GM12878 (cell line): ENCODE measurements at regions not wholly inside any gene's neighbourhood (a gene's known extent, or its start where the extent isn't known, plus 50 kb on each side); places are given as distances from the start of the nearest gene placed in this dataset.

ENCODE experiments used
- ATAC-seq: fragments of 200-7000 bp; cut with Tn5 transposase; 3 replicates; pipeline ENCODE4 v1.9.1; 2020; ENCODE audit warnings: mild to moderate bottlenecking, moderate library complexity
- BruUV-seq: library from RNA; stranded (reverse); fragments of 400-500 nt; replicated peaks from 2 replicates; lab custom pipeline; 2021; lab: Mats Ljungman, UMichigan
- CTCF ChIA-PET: fragments of 300-600 bp; sonication (Branson Sonifier 250); formaldehyde crosslinking; extraction: SDS; loops from one replicate; lab custom pipeline; 2021; ENCODE audit warnings: inconsistent platforms; lab: Yijun Ruan, JAX
- POLR2A ChIA-PET: fragments of 350-600 bp; formaldehyde crosslinking; extraction: SDS; loops from one replicate; lab custom pipeline; 2021; ENCODE audit warnings: inconsistent platforms; lab: Charles Lee
- RAD21 ChIA-PET: fragments of 300-600 bp; sonication (Branson Sonifier 250); formaldehyde crosslinking; loops from one replicate; lab custom pipeline; 2023; ENCODE audit warnings: antibody characterized with exemption; ENCODE audit not compliant: unreplicated experiment; lab: Charles Lee
- SMC1A ChIA-PET: fragments of 300-600 bp; sonication (Branson Sonifier 250); formaldehyde crosslinking; loops from one replicate; lab custom pipeline; 2023; ENCODE audit not compliant: unreplicated experiment, uncharacterized antibody; lab: Charles Lee
- DNase-seq: peaks from one replicate; pipeline ENCODE4 v3.0.0-alpha.2; 2011; ENCODE audit warnings: low read depth, low spot score
- FAIRE-seq: peaks from 3 replicates; lab custom pipeline; 2011; peaks lifted over from hg19 to GRCh38; lab: Jason Lieb, UNC
- H2AFZ ChIP-seq: 2 replicates; pipeline ENCODE4 v1.6.0; 2011; ENCODE audit warnings: low read depth, low read length, control low read depth; ENCODE audit not compliant: control insufficient read depth
- H3K27ac ChIP-seq: 2 replicates; pipeline ENCODE4 v1.5.1; 2011; ENCODE audit warnings: control low read depth; ENCODE audit not compliant: control insufficient read depth, insufficient read depth
- H3K27me3 ChIP-seq, 2 experiments: replicated peaks in 1 of 2; 2 replicates each; pipeline versions ENCODE4 v1.6.0 to v1.6.1; 2011; ENCODE audit warnings: low read length in 1 of 2; ENCODE audit not compliant: control insufficient read depth in 2 of 2, insufficient read depth in 2 of 2
- H3K36me3 ChIP-seq, 2 experiments: 2 replicates each; pipeline ENCODE4 v1.5.1; 2011; ENCODE audit warnings: low read length in 1 of 2; ENCODE audit not compliant: control insufficient read depth in 2 of 2, insufficient read depth in 2 of 2
- H3K4me1 ChIP-seq: 2 replicates; pipeline ENCODE4 v1.6.1; 2011; ENCODE audit warnings: mild to moderate bottlenecking, low read length, moderate library complexity, mixed read lengths; ENCODE audit not compliant: control insufficient read depth, insufficient read depth
- H3K4me2 ChIP-seq: 2 replicates; pipeline ENCODE4 v1.6.0; 2011; ENCODE audit warnings: control low read depth; ENCODE audit not compliant: control insufficient read depth, insufficient read depth
- H3K4me3 ChIP-seq: fragments of 200-600 bp; sonication (generic); 2 replicates; pipeline ENCODE4 v1.5.1; 2016
- H3K79me2 ChIP-seq: 2 replicates; pipeline ENCODE4 v1.6.0; 2011; ENCODE audit warnings: low read length; ENCODE audit not compliant: control insufficient read depth, insufficient read depth
- H3K9ac ChIP-seq: 2 replicates; pipeline ENCODE4 v1.8.0; 2011; ENCODE audit warnings: low read length, control low read depth, mixed read lengths; ENCODE audit not compliant: control insufficient read depth, insufficient read depth
- H3K9me3 ChIP-seq: replicated peaks from 3 replicates; pipeline ENCODE4 v1.5.1; 2011; ENCODE audit warnings: mild to moderate bottlenecking, low read length; ENCODE audit not compliant: control insufficient read depth, insufficient read depth
- H4K20me1 ChIP-seq: 2 replicates; pipeline ENCODE4 v1.6.0; 2011; ENCODE audit not compliant: control insufficient read depth, insufficient read depth
- CREM ChIP-seq: IDR thresholded peaks from 2 replicates; pipeline ENCODE4 v1.6.1; 2014; ENCODE audit warnings: antibody characterized with exemption, low read depth
- HDAC2 ChIP-seq: fragments of 200-600 bp; sonication (generic); IDR thresholded peaks from 2 replicates; pipeline ENCODE4 v1.6.1; 2017
- LARP7 ChIP-seq: fragments of 450-650 bp; IDR thresholded peaks from 2 replicates; pipeline ENCODE4 v1.6.1; 2017; ENCODE audit warnings: mild to moderate bottlenecking
- MEF2A ChIP-seq: IDR thresholded peaks from 2 replicates; pipeline ENCODE4 v1.6.1; 2011; ENCODE audit warnings: low read depth, mild to moderate bottlenecking, low read length, moderate library complexity; ENCODE audit not compliant: insufficient read depth
- NFYA ChIP-seq: IDR thresholded peaks from 2 replicates; pipeline ENCODE4 v1.6.1; 2011; ENCODE audit warnings: low read depth, mild to moderate bottlenecking, low read length, improper control_type of control experiment, borderline replicate concordance
- NFYB ChIP-seq: IDR thresholded peaks from 2 replicates; pipeline ENCODE4 v1.6.1; 2011; ENCODE audit warnings: low read depth, mild to moderate bottlenecking, low read length, improper control_type of control experiment, moderate library complexity; ENCODE audit not compliant: insufficient read depth
- NKRF ChIP-seq: fragments of 450-650 bp; conservative IDR thresholded peaks from 2 replicates; pipeline ENCODE4 v1.6.1; 2017; ENCODE audit warnings: mild to moderate bottlenecking, moderate library complexity
- POLR2AphosphoS2 ChIP-seq: IDR thresholded peaks from 2 replicates; pipeline ENCODE4 v1.6.1; 2011; ENCODE audit warnings: low read depth, mild to moderate bottlenecking, low read length, improper control_type of control experiment, moderate library complexity
- STAT1 ChIP-seq: fragments of 450-650 bp; conservative IDR thresholded peaks from 2 replicates; pipeline ENCODE4 v1.6.1; 2014; ENCODE audit warnings: antibody characterized with exemption, mild to moderate bottlenecking
- SUPT20H ChIP-seq: IDR thresholded peaks from 2 replicates; pipeline ENCODE4 v1.6.1; 2011; ENCODE audit warnings: low read depth, mild to moderate bottlenecking, low read length, moderate library complexity, borderline replicate concordance; ENCODE audit not compliant: control insufficient read depth
- YY1 ChIP-seq: IDR thresholded peaks from 2 replicates; pipeline ENCODE4 v1.6.1; 2011; ENCODE audit warnings: low read depth, mild to moderate bottlenecking, low read length
- ZBTB4 ChIP-seq: fragments of 450-650 bp; formaldehyde crosslinking; IDR thresholded peaks from 2 replicates; pipeline ENCODE4 v1.4.0; 2022; ENCODE audit warnings: mild to moderate bottlenecking, moderate library complexity
- WGBS: methylation state at CpG from one replicate; pipeline ENCODE4 v1.1.6; 2016; ENCODE audit warnings: low lambda C conversion rate; ENCODE audit not compliant: insufficient replicate concordance, insufficient coverage; ENCODE audit errors: missing lambda C conversion rate; 5-methylcytosine and 5-hydroxymethylcytosine counted together
- in situ Hi-C: fragments of 300-500 bp; cut with MboI; formaldehyde crosslinking; loops from 9 replicates; pipeline ENCODE4 v1.14.3; 2018; ENCODE audit warnings: mixed read lengths
- intact Hi-C: fragments of 100-400 bp; cut with micrococcal nuclease; formaldehyde crosslinking; loops from one replicate; pipeline ENCODE4 v1.14.2; 2022; ENCODE audit not compliant: unreplicated experiment
- TF ChIP-seq, protein P1 (sequence below): fragments of 150-350 bp; IDR thresholded peaks from 2 replicates; pipeline ENCODE4 v1.6.1; 2014; ENCODE audit warnings: mild to moderate bottlenecking, low read depth, low read length
- TF ChIP-seq, protein P2 (sequence below): fragments of 450-650 bp; formaldehyde crosslinking; IDR thresholded peaks from 2 replicates; pipeline ENCODE4 v1.4.0; 2020; ENCODE audit warnings: mild to moderate bottlenecking, moderate library complexity

GRCh38 chr1:24266398-24266941 is 52.7 kb upstream of the GRHL3 start:
- FAIRE-seq (no peak), ATAC-seq (no peak), DNase-seq (no peak)
- Histone ChIP-seq H3K36me3 (no peaks in the 10 kb centered on the region), H3K4me1 (no peaks in the 10 kb centered on the region), H3K4me3 (no peak overlapping the region), H3K27me3 (peaks cover 0 to 4% of the 10 kb centered on the region in 2 experiments; a peak in 2 of 4 replicates), H2AFZ (no peak overlapping the region), H3K4me2 (no peak overlapping the region), H3K27ac (no peak overlapping the region), H3K9me3 (no peaks in the 10 kb centered on the region), H4K20me1 (no peaks in the 10 kb centered on the region), H3K79me2 (no peaks in the 10 kb centered on the region), H3K9ac (no peak overlapping the region)
- WGBS = 28% methylated on average over 8 of the region's 9 CpGs
- intact Hi-C loops (no loop called here), in situ Hi-C loops (no loop called here)
- ChIA-PET RAD21 (interaction anchor here (0.7 kb wide), 1 partner anchor 36 kb away, joined by 3 read pairs; no protein-coding TSS in a partner anchor), CTCF (interaction anchor here (0.6 kb wide), 1 partner anchor 13 kb away, joined by 4 read pairs; no protein-coding TSS in a partner anchor), SMC1A (no interaction called here), POLR2A (interaction anchor here (0.7 kb wide), 1 partner anchor 8 kb away, joined by 5 read pairs; no protein-coding TSS in a partner anchor)
- no TSS peak for BruUV-seq
- no peak for TF ChIP-seq NKRF
- TF ChIP-seq YY1 = no peak
- TF ChIP-seq STAT1 = no peak
- no peak for TF ChIP-seq MEF2A
- no peak for TF ChIP-seq ZBTB4
- no peak for TF ChIP-seq POLR2AphosphoS2
- TF ChIP-seq, protein P1, sequence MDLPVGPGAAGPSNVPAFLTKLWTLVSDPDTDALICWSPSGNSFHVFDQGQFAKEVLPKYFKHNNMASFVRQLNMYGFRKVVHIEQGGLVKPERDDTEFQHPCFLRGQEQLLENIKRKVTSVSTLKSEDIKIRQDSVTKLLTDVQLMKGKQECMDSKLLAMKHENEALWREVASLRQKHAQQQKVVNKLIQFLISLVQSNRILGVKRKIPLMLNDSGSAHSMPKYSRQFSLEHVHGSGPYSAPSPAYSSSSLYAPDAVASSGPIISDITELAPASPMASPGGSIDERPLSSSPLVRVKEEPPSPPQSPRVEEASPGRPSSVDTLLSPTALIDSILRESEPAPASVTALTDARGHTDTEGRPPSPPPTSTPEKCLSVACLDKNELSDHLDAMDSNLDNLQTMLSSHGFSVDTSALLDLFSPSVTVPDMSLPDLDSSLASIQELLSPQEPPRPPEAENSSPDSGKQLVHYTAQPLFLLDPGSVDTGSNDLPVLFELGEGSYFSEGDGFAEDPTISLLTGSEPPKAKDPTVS = no peak
- no peak for TF ChIP-seq NFYB
- no peak for TF ChIP-seq SUPT20H
- TF ChIP-seq LARP7 = no peak
- no peak for TF ChIP-seq HDAC2
- TF ChIP-seq, protein P2, sequence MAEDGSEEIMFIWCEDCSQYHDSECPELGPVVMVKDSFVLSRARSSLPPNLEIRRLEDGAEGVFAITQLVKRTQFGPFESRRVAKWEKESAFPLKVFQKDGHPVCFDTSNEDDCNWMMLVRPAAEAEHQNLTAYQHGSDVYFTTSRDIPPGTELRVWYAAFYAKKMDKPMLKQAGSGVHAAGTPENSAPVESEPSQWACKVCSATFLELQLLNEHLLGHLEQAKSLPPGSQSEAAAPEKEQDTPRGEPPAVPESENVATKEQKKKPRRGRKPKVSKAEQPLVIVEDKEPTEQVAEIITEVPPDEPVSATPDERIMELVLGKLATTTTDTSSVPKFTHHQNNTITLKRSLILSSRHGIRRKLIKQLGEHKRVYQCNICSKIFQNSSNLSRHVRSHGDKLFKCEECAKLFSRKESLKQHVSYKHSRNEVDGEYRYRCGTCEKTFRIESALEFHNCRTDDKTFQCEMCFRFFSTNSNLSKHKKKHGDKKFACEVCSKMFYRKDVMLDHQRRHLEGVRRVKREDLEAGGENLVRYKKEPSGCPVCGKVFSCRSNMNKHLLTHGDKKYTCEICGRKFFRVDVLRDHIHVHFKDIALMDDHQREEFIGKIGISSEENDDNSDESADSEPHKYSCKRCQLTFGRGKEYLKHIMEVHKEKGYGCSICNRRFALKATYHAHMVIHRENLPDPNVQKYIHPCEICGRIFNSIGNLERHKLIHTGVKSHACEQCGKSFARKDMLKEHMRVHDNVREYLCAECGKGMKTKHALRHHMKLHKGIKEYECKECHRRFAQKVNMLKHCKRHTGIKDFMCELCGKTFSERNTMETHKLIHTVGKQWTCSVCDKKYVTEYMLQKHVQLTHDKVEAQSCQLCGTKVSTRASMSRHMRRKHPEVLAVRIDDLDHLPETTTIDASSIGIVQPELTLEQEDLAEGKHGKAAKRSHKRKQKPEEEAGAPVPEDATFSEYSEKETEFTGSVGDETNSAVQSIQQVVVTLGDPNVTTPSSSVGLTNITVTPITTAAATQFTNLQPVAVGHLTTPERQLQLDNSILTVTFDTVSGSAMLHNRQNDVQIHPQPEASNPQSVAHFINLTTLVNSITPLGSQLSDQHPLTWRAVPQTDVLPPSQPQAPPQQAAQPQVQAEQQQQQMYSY = no peak
- no peak for TF ChIP-seq CREM
- no peak for TF ChIP-seq NFYA
